GM18907 (cell line): ENCODE measurements at regions not wholly inside any gene's neighbourhood (a gene's known extent, or its start where the extent isn't known, plus 50 kb on each side); places are given as distances from the start of the nearest gene placed in this dataset.

ENCODE experiments used
- ATAC-seq: cut with Tn5 transposase; IDR thresholded peaks from one replicate; pipeline ENCODE4 v1.9.1; 2021; ENCODE audit warnings: mild to moderate bottlenecking, moderate library complexity; ENCODE audit not compliant: unreplicated experiment

GRCh38 chr15:37550360-37551024 is 383.9 kb upstream of the TMCO5A start:
- ATAC-seq: no peak

- no peak for ATAC-seq
Measured at GRCh38 chr15:37572401-37572800, 362.0 kb upstream of the TMCO5A start.

GRCh38 chr15:37574985-37575384 is 359.5 kb upstream of the TMCO5A start:
- ATAC-seq: no peak

GRCh38 chr15:37576952-37577351 is 357.5 kb upstream of the TMCO5A start:
- ATAC-seq: no peak

GRCh38 chr15:37581866-37582532 is 352.4 kb upstream of the TMCO5A start:
- no peak for ATAC-seq

GRCh38 chr15:37582852-37583251 is 351.6 kb upstream of the TMCO5A start:
- no peak for ATAC-seq

- ATAC-seq: no peak
Measured at GRCh38 chr15:37586011-37586583, 348.3 kb upstream of the TMCO5A start.

GRCh38 chr15:37586976-37587375 is 347.5 kb upstream of the TMCO5A start:
- no peak for ATAC-seq

- no peak for ATAC-seq
Measured at GRCh38 chr15:37594417-37594816, 340.0 kb upstream of the TMCO5A start.

GRCh38 chr15:37595426-37595970 is 338.9 kb upstream of the TMCO5A start:
- ATAC-seq: no peak

GRCh38 chr15:37599156-37599555 is 335.3 kb upstream of the TMCO5A start:
- no peak for ATAC-seq

- no peak for ATAC-seq
Measured at GRCh38 chr15:37616215-37616614, 318.2 kb upstream of the TMCO5A start.

- no peak for ATAC-seq
Measured at GRCh38 chr15:37618353-37618752, 316.1 kb upstream of the TMCO5A start.

GRCh38 chr15:37619358-37620042 is 314.9 kb upstream of the TMCO5A start:
- no peak for ATAC-seq

- ATAC-seq: no peak
Measured at GRCh38 chr15:37625576-37625975, 308.9 kb upstream of the TMCO5A start.

- ATAC-seq: no peak
Measured at GRCh38 chr15:37628507-37628906, 305.9 kb upstream of the TMCO5A start.

- no peak for ATAC-seq
Measured at GRCh38 chr15:37636736-37637135, 297.7 kb upstream of the TMCO5A start.

GRCh38 chr15:37638116-37638515 is 296.3 kb upstream of the TMCO5A start:
- ATAC-seq: no peak

GRCh38 chr15:37638691-37639090 is 295.7 kb upstream of the TMCO5A start:
- no peak for ATAC-seq

GRCh38 chr15:37652646-37653417 is 281.6 kb upstream of the TMCO5A start:
- ATAC-seq: no peak

GRCh38 chr15:37678124-37678523 is 256.3 kb upstream of the TMCO5A start:
- ATAC-seq: no peak
